ENCODE measurements at regions not wholly inside any gene's neighbourhood (a gene's known extent, or its start where the extent isn't known, plus 50 kb on each side); places are given as distances from the start of the nearest gene placed in this dataset.

DNA sequence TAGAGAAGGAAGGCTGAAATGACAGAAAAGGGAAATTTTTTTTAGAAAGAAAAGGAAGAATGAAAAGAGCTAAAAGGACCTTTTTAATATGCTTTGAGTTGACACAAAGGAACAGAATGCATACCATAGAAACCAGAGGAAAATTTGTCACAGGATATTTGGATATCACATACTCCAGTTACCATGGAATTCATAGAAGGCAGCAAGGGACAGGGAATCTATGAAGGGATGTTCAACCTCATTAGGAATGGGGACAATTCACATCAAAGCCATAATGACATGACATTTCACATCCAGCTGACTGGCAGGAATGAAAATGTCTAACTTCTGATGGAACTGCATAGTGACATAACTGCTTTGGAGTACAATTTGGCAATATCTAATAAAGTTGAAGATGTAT is 469.4 kb downstream of the CCER1 start:
- Histone ChIP-seq H3K4me2 (ENCODE audit: insufficient read depth, low read length) (no peak overlapping the region), H3K27ac (ENCODE audit: low read length) (no peak overlapping the region), H3K27me3 (ENCODE audit: insufficient read depth, low read length, poor library complexity) (no peaks in the 10 kb centered on the region), H3K79me2 (ENCODE audit: insufficient read depth, low read length) (no peaks in the 10 kb centered on the region), H3K4me1 (ENCODE audit: insufficient read depth, low read length) (no peaks in the 10 kb centered on the region), H3K9ac (ENCODE audit: low read depth, low read length) (no peak overlapping the region), H3K4me3 (ENCODE audit: low read depth in 1 of 2, low read length in 2 of 2) (no peak overlapping the region), H3K36me3 (ENCODE audit: insufficient read depth, low read length) (no peaks in the 10 kb centered on the region), H3K9me3 (ENCODE audit: insufficient read depth, low read length, severe bottlenecking) (peaks cover 3% of the 10 kb centered on the region), H4K20me1 (ENCODE audit: insufficient read depth, low read length) (no peaks in the 10 kb centered on the region), H2AFZ (ENCODE audit: low read depth, low read length) (no peak overlapping the region)
- no peak for DNase-seq
- TF ChIP-seq, protein P1, sequence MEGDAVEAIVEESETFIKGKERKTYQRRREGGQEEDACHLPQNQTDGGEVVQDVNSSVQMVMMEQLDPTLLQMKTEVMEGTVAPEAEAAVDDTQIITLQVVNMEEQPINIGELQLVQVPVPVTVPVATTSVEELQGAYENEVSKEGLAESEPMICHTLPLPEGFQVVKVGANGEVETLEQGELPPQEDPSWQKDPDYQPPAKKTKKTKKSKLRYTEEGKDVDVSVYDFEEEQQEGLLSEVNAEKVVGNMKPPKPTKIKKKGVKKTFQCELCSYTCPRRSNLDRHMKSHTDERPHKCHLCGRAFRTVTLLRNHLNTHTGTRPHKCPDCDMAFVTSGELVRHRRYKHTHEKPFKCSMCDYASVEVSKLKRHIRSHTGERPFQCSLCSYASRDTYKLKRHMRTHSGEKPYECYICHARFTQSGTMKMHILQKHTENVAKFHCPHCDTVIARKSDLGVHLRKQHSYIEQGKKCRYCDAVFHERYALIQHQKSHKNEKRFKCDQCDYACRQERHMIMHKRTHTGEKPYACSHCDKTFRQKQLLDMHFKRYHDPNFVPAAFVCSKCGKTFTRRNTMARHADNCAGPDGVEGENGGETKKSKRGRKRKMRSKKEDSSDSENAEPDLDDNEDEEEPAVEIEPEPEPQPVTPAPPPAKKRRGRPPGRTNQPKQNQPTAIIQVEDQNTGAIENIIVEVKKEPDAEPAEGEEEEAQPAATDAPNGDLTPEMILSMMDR (IDR thresholded peaks at IDR 0.05; ENCODE audit: borderline replicate concordance, extremely low read depth, low read length, poor library complexity, severe bottlenecking): no peak
- ATAC-seq (ENCODE audit: insufficient read depth, low read depth): no peak

DNA sequence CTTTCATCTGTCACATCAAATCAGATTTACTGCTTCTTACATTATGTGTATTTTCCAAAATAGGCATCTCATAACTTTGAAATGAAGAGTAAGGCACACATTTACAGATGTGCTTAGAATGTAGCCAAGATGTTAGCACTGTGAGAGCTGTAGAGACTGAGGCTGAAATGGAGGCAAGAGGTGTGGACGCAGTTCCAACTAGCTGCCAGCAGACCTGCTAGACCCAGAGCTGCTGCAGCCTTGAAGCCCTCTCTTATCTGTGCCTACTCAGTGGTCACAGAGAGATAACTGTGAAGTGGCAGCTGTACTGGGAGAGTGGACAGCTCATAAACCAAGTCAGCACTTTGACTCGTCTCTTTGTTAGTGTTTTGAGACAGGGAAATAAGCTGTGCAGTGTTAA is 470.9 kb downstream of the CCER1 start:
- Histone ChIP-seq H3K4me3 (ENCODE audit: low read depth in 1 of 2, low read length in 2 of 2) (no peak overlapping the region), H3K4me1 (ENCODE audit: insufficient read depth, low read length) (no peaks in the 10 kb centered on the region), H3K27ac (ENCODE audit: low read length) (no peak overlapping the region), H3K9me3 (ENCODE audit: insufficient read depth, low read length, severe bottlenecking) (no peaks in the 10 kb centered on the region), H2AFZ (ENCODE audit: low read depth, low read length) (no peak overlapping the region), H3K9ac (ENCODE audit: low read depth, low read length) (no peak overlapping the region), H3K79me2 (ENCODE audit: insufficient read depth, low read length) (no peaks in the 10 kb centered on the region), H4K20me1 (ENCODE audit: insufficient read depth, low read length) (no peaks in the 10 kb centered on the region), H3K36me3 (ENCODE audit: insufficient read depth, low read length) (no peaks in the 10 kb centered on the region), H3K4me2 (ENCODE audit: insufficient read depth, low read length) (no peak overlapping the region), H3K27me3 (ENCODE audit: insufficient read depth, low read length, poor library complexity) (no peaks in the 10 kb centered on the region)
- ATAC-seq (ENCODE audit: insufficient read depth, low read depth) (no peak), DNase-seq (no peak)
- TF ChIP-seq EZH2 (IDR thresholded peaks at IDR 0.05; ENCODE audit: borderline replicate concordance, low read depth, low read length, severe bottlenecking): no peak
- TF ChIP-seq, protein P1 (IDR thresholded peaks at IDR 0.05; ENCODE audit: borderline replicate concordance, extremely low read depth, low read length, poor library complexity, severe bottlenecking): no peak

DNA sequence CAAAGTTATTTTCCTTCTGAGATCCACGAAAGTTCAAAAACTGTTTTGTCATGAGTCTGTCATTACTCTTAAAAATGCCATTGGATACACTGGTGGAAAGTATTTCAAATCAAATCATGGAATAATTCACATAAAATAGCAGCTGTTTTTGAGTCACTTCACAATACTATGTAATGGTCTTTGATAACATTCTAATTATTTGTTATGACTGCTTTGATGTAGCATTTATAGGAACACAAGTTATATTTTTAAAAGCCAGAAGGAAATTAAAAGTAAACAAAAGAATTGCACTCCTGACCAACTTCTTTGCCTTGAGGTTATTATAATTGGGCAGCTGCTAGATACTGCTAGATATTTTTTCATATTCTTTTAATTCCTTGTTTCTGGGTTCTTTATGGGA is 473.2 kb downstream of the CCER1 start:
- no peak overlapping the region for H3K27ac ChIP-seq (ENCODE audit: low read length)
- ATAC-seq (ENCODE audit: insufficient read depth, low read depth): no peak

More for the DNA sequence above, 473.2 kb downstream of the CCER1 start:
- Histone ChIP-seq H3K4me2 (ENCODE audit: insufficient read depth, low read length) (no peak overlapping the region), H3K4me1 (ENCODE audit: insufficient read depth, low read length) (no peaks in the 10 kb centered on the region), H4K20me1 (ENCODE audit: insufficient read depth, low read length) (no peaks in the 10 kb centered on the region), H3K36me3 (ENCODE audit: insufficient read depth, low read length) (no peaks in the 10 kb centered on the region), H3K4me3 (ENCODE audit: low read depth in 1 of 2, low read length in 2 of 2) (no peak overlapping the region), H3K27me3 (ENCODE audit: insufficient read depth, low read length, poor library complexity) (no peaks in the 10 kb centered on the region), H3K9ac (ENCODE audit: low read depth, low read length) (no peak overlapping the region), H3K79me2 (ENCODE audit: insufficient read depth, low read length) (no peaks in the 10 kb centered on the region), H3K9me3 (ENCODE audit: insufficient read depth, low read length, severe bottlenecking) (no peaks in the 10 kb centered on the region), H2AFZ (ENCODE audit: low read depth, low read length) (no peak overlapping the region)
- DNase-seq: no peak
- no peak for TF ChIP-seq EZH2 (IDR thresholded peaks at IDR 0.05; ENCODE audit: borderline replicate concordance, low read depth, low read length, severe bottlenecking)
- TF ChIP-seq, protein P1 (IDR thresholded peaks at IDR 0.05; ENCODE audit: borderline replicate concordance, extremely low read depth, low read length, poor library complexity, severe bottlenecking): no peak
